ENCODE measurements at regions not wholly inside any gene's neighbourhood (a gene's known extent, or its start where the extent isn't known, plus 50 kb on each side); places are given as distances from the start of the nearest gene placed in this dataset.
"Not testable (repeated sequence)": the region's sequence is repeated elsewhere in the genome, so short reads cannot be mapped to it uniquely, and the experiment has no call there.

- DNase-seq (ENCODE audit: low spot score) = no peak
These were observed 159.3 kb upstream of the C2CD4B start for GRCh38 chr15:62324382-62324781.

- no peak for DNase-seq (ENCODE audit: low spot score)
These were observed 160.5 kb upstream of the C2CD4B start for GRCh38 chr15:62325597-62325996.

- no peak for DNase-seq (ENCODE audit: low spot score)
These were observed 161.5 kb upstream of the C2CD4B start for GRCh38 chr15:62326460-62327011.

GRCh38 chr15:62327406-62327805, 162.3 kb upstream of the C2CD4B start:
- DNase-seq (ENCODE audit: low spot score) = no peak

GRCh38 chr15:62332472-62332871, 167.4 kb upstream of the C2CD4B start:
- not testable (repeated sequence) for DNase-seq (ENCODE audit: low spot score)

- DNase-seq (ENCODE audit: low spot score) = no peak
These were observed 169.5 kb upstream of the C2CD4B start for GRCh38 chr15:62334536-62334935.

- DNase-seq (ENCODE audit: low spot score) = no peak
These were observed 172.8 kb upstream of the C2CD4B start for GRCh38 chr15:62337934-62338333.

- no peak for DNase-seq (ENCODE audit: low spot score)
These were observed 173.4 kb upstream of the C2CD4B start for GRCh38 chr15:62338497-62338896.

GRCh38 chr15:62342959-62343358, 177.9 kb upstream of the C2CD4B start:
- no peak for DNase-seq (ENCODE audit: low spot score)

GRCh38 chr15:62343397-62343796, 178.3 kb upstream of the C2CD4B start:
- no peak for DNase-seq (ENCODE audit: low spot score)

- DNase-seq (ENCODE audit: low spot score) = no peak
These were observed 179.9 kb upstream of the C2CD4B start for GRCh38 chr15:62344806-62345539.

- DNase-seq (ENCODE audit: low spot score) = no peak
These were observed 181.1 kb upstream of the C2CD4B start for GRCh38 chr15:62346168-62346567.

- no peak for DNase-seq (ENCODE audit: low spot score)
These were observed 183.0 kb upstream of the C2CD4B start for GRCh38 chr15:62348118-62348517.

- no peak for DNase-seq (ENCODE audit: low spot score)
These were observed 183.5 kb upstream of the C2CD4B start for GRCh38 chr15:62348623-62349022.

GRCh38 chr15:62352817-62353216, 187.7 kb upstream of the C2CD4B start:
- no peak for DNase-seq (ENCODE audit: low spot score)

- no peak for DNase-seq (ENCODE audit: low spot score)
These were observed 192.3 kb upstream of the C2CD4B start for GRCh38 chr15:62357431-62357830.

GRCh38 chr15:62359416-62359815, 194.3 kb upstream of the C2CD4B start:
- DNase-seq (ENCODE audit: low spot score) = no peak

- DNase-seq (ENCODE audit: low spot score) = no peak
These were observed 195.4 kb upstream of the C2CD4B start for GRCh38 chr15:62360332-62361097.

GRCh38 chr15:62362144-62362543, 197.1 kb upstream of the C2CD4B start:
- no peak for DNase-seq (ENCODE audit: low spot score)

GRCh38 chr15:62362608-62363007, 197.5 kb upstream of the C2CD4B start:
- DNase-seq (ENCODE audit: low spot score) = no peak

GRCh38 chr15:62363913-62364312, 198.8 kb upstream of the C2CD4B start:
- no peak for DNase-seq (ENCODE audit: low spot score)

- no peak for DNase-seq (ENCODE audit: low spot score)
These were observed 200.8 kb upstream of the C2CD4B start for GRCh38 chr15:62365795-62366442.

GRCh38 chr15:62369454-62369853, 204.4 kb upstream of the C2CD4B start:
- DNase-seq (ENCODE audit: low spot score) = no peak
